GM12864 (cell line): ENCODE measurements at regions not wholly inside any gene's neighbourhood (a gene's known extent, or its start where the extent isn't known, plus 50 kb on each side); places are given as distances from the start of the nearest gene placed in this dataset.

ENCODE experiments used
- DNase-seq: peaks from one replicate; pipeline ENCODE4 v3.0.0-alpha.2; 2011; ENCODE audit warnings: low read depth
- H3K4me3 ChIP-seq: 2 replicates; pipeline ENCODE4 v1.5.1; 2011; ENCODE audit warnings: mild to moderate bottlenecking, low read depth, low read length, control low read depth
- CTCF ChIP-seq: IDR thresholded peaks from 2 replicates; pipeline ENCODE4 v1.5.1; 2011; ENCODE audit warnings: low read depth, mild to moderate bottlenecking, moderate library complexity, low read length, control low read depth, inconsistent platforms; ENCODE audit errors: missing control alignments

- no peak for TF ChIP-seq CTCF
- no peak for DNase-seq
Measured at GRCh38 chr13:80483157-80483556, 142.2 kb upstream of the SPRY2 start.

GRCh38 chr13:80481588-80481987 lies 140.7 kb upstream of the SPRY2 start:
- TF ChIP-seq CTCF = no peak

More at GRCh38 chr13:80483157-80483556, 142.2 kb upstream of the SPRY2 start:
- no peak overlapping the region for H3K4me3 ChIP-seq

GRCh38 chr13:80477661-80478443 lies 136.9 kb upstream of the SPRY2 start:
- H3K4me3 ChIP-seq = no peak overlapping the region
- no peak for TF ChIP-seq CTCF

More at GRCh38 chr13:80481588-80481987, 140.7 kb upstream of the SPRY2 start:
- DNase-seq = no peak
- no peak overlapping the region for H3K4me3 ChIP-seq

GRCh38 chr13:80476953-80477352 lies 136.0 kb upstream of the SPRY2 start:
- no peak overlapping the region for H3K4me3 ChIP-seq
- TF ChIP-seq CTCF = no peak
- DNase-seq = no peak

More at GRCh38 chr13:80477661-80478443, 136.9 kb upstream of the SPRY2 start:
- DNase-seq = no peak

- H3K4me3 ChIP-seq = no peak overlapping the region
- no peak for DNase-seq
- TF ChIP-seq CTCF = no peak
Measured at GRCh38 chr13:80475718-80476117, 134.8 kb upstream of the SPRY2 start.

GRCh38 chr13:80473695-80474094 lies 132.8 kb upstream of the SPRY2 start:
- no peak for DNase-seq
- no peak overlapping the region for H3K4me3 ChIP-seq
- TF ChIP-seq CTCF = no peak

GRCh38 chr13:80469853-80470381 lies 129.0 kb upstream of the SPRY2 start:
- TF ChIP-seq CTCF = no peak
- DNase-seq = no peak
- no peak overlapping the region for H3K4me3 ChIP-seq
